Lower leg skin (tissue), 3 donors: ENCODE measurements at regions not wholly inside any gene's neighbourhood (a gene's known extent, or its start where the extent isn't known, plus 50 kb on each side); places are given as distances from the start of the nearest gene placed in this dataset.

Experiments
- CTCF ChIP-seq, 3 donors: fragments of 450-650 bp; IDR thresholded peaks; one replicate each; pipeline ENCODE4 v1.5.1; 2016; ENCODE audit warnings: antibody characterized with exemption in 3 of 3, mild to moderate bottlenecking in 3 of 3, moderate library complexity in 2 of 3
- POLR2A ChIP-seq, 2 donors: fragments of 450-650 bp; IDR thresholded peaks; one replicate each; pipeline ENCODE4 v1.6.1; 2016 to 2017; ENCODE audit warnings: antibody characterized with exemption in 2 of 2, mild to moderate bottlenecking in 1 of 2, moderate library complexity in 1 of 2

GRCh38 chr13:75008926-75009325 lies 473.0 kb downstream of the TBC1D4 start:
- TF ChIP-seq CTCF (IDR thresholded peaks at IDR 0.05) (no peak), POLR2A (IDR thresholded peaks at IDR 0.05) (no peak)
